ENCODE measurements at regions not wholly inside any gene's neighbourhood (a gene's known extent, or its start where the extent isn't known, plus 50 kb on each side); places are given as distances from the start of the nearest gene placed in this dataset.

DNA sequence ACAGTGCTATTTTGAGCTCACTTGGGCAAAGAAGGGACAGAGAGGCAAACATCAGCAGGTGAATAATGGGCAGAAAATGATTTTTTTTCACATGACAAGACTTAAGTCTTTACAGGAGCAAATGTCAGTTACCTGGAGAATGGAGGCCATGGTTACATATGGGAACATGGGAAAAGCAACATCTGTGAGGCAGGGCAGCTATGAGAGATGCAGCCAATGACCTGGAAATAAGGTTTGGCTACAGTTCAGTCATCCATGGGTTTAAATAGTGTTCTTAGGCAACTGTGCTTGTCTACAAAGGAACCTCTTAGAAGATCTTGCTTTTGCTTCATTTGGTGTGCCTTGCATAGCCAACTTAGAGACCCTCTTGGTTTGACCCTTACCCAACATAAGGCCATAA is 490.2 kb upstream of the LCORL start:
- TF ChIP-seq EZH2 (IDR thresholded peaks at IDR 0.05; ENCODE audit: low read depth) (no peak), CTCF (conservative IDR thresholded peaks at IDR 0.05) (no peak)

All from PC-9 (cell line).